Activated B cell treated with CpG ODN at 0.5 μM for 24 hours (primary cell): ENCODE measurements at regions not wholly inside any gene's neighbourhood (a gene's known extent, or its start where the extent isn't known, plus 50 kb on each side); places are given as distances from the start of the nearest gene placed in this dataset.
"Not testable (repeated sequence)": the region's sequence is repeated elsewhere in the genome, so short reads cannot be mapped to it uniquely, and the experiment has no call there.

Experiments
- ATAC-seq: fragments of 200-7000 bp; cut with Tn5 transposase; one replicate; pipeline ENCODE4 v1.10.0; 2021; ENCODE audit warnings: low read depth, mild to moderate bottlenecking, moderate library complexity
- CTCF ChIA-PET: fragments of 350-600 bp; sonication (Branson Sonifier 250); formaldehyde crosslinking; loops from one replicate; lab custom pipeline; 2021; ENCODE audit warnings: antibody characterized with exemption; lab: Charles Lee
- POLR2A ChIA-PET: fragments of 350-600 bp; sonication (Branson Sonifier 250); formaldehyde crosslinking; loops from one replicate; lab custom pipeline; 2021; ENCODE audit warnings: antibody characterized with exemption; lab: Charles Lee
- DNase-seq: peaks from one replicate; pipeline ENCODE4 v3.0.0; 2022
- H3K27ac Mint-ChIP-seq: one replicate; pipeline ENCODE4 v1.8.0; 2020; ENCODE audit warnings: mixed read lengths
- H3K27me3 Mint-ChIP-seq: one replicate; pipeline ENCODE4 v1.8.0; 2021; ENCODE audit warnings: mixed read lengths
- H3K36me3 Mint-ChIP-seq: one replicate; pipeline ENCODE4 v1.8.0; 2021; ENCODE audit warnings: low read depth, mixed read lengths
- H3K4me1 Mint-ChIP-seq: one replicate; pipeline ENCODE4 v1.8.0; 2021; ENCODE audit warnings: mixed read lengths
- H3K4me3 Mint-ChIP-seq: one replicate; pipeline ENCODE4 v1.8.0; 2020; ENCODE audit warnings: mild to moderate bottlenecking, mixed read lengths
- H3K9me3 Mint-ChIP-seq: one replicate; pipeline ENCODE4 v1.8.0; 2020; ENCODE audit warnings: mixed read lengths
- CTCF ChIP-seq: fragments of 200-600 bp; IDR thresholded peaks from one replicate; pipeline ENCODE4 v1.8.0; 2022; ENCODE audit warnings: antibody characterized with exemption, mild to moderate bottlenecking
- intact Hi-C: fragments of 100-400 bp; cut with micrococcal nuclease; formaldehyde crosslinking; loops from one replicate; pipeline ENCODE4 v1.15.1; 2024

GRCh38 chr14:21825845-21826244, 152.2 kb upstream of the OR4E1 start:
- H3K4me1 Mint-ChIP-seq: no peaks in the 10 kb centered on the region
- TF ChIP-seq CTCF: no peak
- peaks cover 13% of the 10 kb centered on the region for H3K27me3 Mint-ChIP-seq
- H3K4me3 Mint-ChIP-seq: no peak overlapping the region
- POLR2A ChIA-PET: no interaction called here
- H3K27ac Mint-ChIP-seq: no peak overlapping the region
- intact Hi-C loops: no loop called here
- no peaks in the 10 kb centered on the region for H3K36me3 Mint-ChIP-seq
- ATAC-seq: no peak
- CTCF ChIA-PET: no interaction called here
- no peak for DNase-seq
- H3K9me3 Mint-ChIP-seq: no peaks in the 10 kb centered on the region

DNA sequence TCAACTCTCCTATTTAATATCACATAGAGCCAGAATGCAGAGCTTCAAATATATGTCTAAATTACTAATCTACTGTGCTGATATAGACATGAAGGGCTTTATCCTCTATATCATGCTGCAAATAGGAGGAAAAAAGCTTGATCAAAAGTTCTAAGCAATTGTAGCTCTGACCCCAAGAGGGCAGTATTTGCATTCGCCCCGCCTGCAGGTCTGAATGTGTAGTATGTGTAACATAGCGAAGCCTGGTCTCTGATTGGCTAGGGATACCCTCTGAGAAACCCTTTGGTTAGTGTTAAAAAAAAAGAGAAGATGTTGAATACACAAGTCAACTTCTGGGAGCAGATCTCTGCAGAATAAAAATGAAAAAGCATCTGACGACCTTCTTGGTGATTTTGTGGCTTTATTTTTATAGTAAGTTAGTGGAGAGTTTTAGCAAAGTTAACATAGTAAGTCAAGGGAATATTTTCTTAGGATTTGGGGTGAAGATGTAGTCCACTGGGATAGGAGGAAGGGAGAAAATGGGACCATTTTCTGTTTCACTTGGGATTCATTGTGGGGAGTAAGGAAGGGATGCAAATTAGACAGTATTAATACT, 151.6 kb upstream of the OR4E1 start:
- no peaks in the 10 kb centered on the region for H3K4me1 Mint-ChIP-seq
- H3K4me3 Mint-ChIP-seq: no peak overlapping the region
- POLR2A ChIA-PET: no interaction called here
- no peak for ATAC-seq
- no peaks in the 10 kb centered on the region for H3K9me3 Mint-ChIP-seq
- H3K27me3 Mint-ChIP-seq: peaks cover 13% of the 10 kb centered on the region
- DNase-seq: no peak
- CTCF ChIA-PET: interaction anchor here (1.7 kb wide), 1 partner anchor 27 kb away, joined by 5 read pairs; no protein-coding TSS in a partner anchor
- intact Hi-C loops: no loop called here
- H3K36me3 Mint-ChIP-seq: no peaks in the 10 kb centered on the region
- TF ChIP-seq CTCF: no peak
- no peak overlapping the region for H3K27ac Mint-ChIP-seq

GRCh38 chr14:21822109-21822508, 148.5 kb upstream of the OR4E1 start:
- Mint-ChIP-seq H3K36me3 (no peaks in the 10 kb centered on the region), H3K27me3 (peaks cover 13% of the 10 kb centered on the region), H3K9me3 (peaks cover 10% of the 10 kb centered on the region), H3K4me3 (no peak overlapping the region), H3K4me1 (no peaks in the 10 kb centered on the region), H3K27ac (no peak overlapping the region)
- ChIA-PET CTCF (no interaction called here), POLR2A (no interaction called here)
- intact Hi-C loops: no loop called here
- no peak for DNase-seq
- TF ChIP-seq CTCF: no peak
- no peak for ATAC-seq

GRCh38 chr14:21820631-21821030, 147.0 kb upstream of the OR4E1 start:
- Mint-ChIP-seq H3K4me3 (no peak overlapping the region), H3K4me1 (no peaks in the 10 kb centered on the region), H3K27me3 (peaks cover 9% of the 10 kb centered on the region), H3K27ac (no peak overlapping the region), H3K36me3 (no peaks in the 10 kb centered on the region), H3K9me3 (peaks cover 21% of the 10 kb centered on the region)
- no peak for TF ChIP-seq CTCF
- DNase-seq (no peak), ATAC-seq (no peak)
- intact Hi-C loops: no loop called here
- ChIA-PET POLR2A (no interaction called here), CTCF (no interaction called here)

- H3K4me1 Mint-ChIP-seq, intact Hi-C loops, POLR2A ChIA-PET, H3K36me3 Mint-ChIP-seq, ATAC-seq, CTCF ChIA-PET, H3K4me3 Mint-ChIP-seq, H3K27me3 Mint-ChIP-seq, DNase-seq, H3K27ac Mint-ChIP-seq: not testable (repeated sequence)
- H3K9me3 Mint-ChIP-seq: peaks cover 23% of the 10 kb centered on the region
Measured at GRCh38 chr14:21819891-21820290, 146.3 kb upstream of the OR4E1 start.

DNA sequence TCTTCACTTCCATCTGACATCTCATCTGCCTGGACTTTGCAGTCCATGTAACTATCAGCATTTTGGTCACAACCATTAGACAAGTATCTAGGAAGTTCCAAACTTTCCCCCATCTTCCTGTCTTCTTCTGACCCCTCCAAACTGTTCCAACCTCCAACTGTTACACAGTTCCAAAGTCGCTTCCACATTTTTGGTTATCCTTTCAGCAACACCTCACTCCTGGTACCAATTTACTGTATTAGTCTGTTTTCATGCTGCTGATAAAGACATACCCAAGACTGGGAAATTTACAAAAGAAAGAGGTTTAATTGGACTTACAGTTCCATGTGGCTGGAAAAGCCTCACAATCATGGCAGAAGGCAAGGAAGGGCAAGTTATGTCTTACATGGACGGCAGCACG, 143.4 kb upstream of the OR4E1 start:
- POLR2A ChIA-PET, H3K27ac Mint-ChIP-seq, H3K4me3 Mint-ChIP-seq, H3K36me3 Mint-ChIP-seq, H3K4me1 Mint-ChIP-seq, ATAC-seq, H3K27me3 Mint-ChIP-seq, DNase-seq, CTCF ChIA-PET, intact Hi-C loops: not testable (repeated sequence)
- peaks cover 27% of the 10 kb centered on the region for H3K9me3 Mint-ChIP-seq
